ENCODE measurements at regions not wholly inside any gene's neighbourhood (a gene's known extent, or its start where the extent isn't known, plus 50 kb on each side); places are given as distances from the start of the nearest gene placed in this dataset.

DNA sequence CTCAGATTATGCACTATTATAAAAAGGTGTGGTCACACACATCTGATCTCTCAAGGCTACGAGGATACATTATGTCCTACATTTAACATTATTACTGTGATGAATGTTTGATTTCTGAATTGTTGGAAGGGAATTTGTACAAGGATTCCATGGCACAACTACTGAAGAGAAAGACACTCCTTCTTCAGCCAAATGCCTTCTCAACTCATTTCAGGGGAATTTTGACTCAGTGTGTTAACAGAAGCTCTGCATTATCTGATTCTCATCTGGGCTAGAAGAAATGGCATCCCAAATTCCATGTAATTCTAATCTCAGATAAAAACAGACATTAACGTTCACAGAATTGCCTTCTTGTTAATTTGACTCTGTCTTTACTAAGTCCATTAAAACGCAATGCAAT is 477.7 kb downstream of the PDGFC start:
- no peak for DNase-seq

DNA sequence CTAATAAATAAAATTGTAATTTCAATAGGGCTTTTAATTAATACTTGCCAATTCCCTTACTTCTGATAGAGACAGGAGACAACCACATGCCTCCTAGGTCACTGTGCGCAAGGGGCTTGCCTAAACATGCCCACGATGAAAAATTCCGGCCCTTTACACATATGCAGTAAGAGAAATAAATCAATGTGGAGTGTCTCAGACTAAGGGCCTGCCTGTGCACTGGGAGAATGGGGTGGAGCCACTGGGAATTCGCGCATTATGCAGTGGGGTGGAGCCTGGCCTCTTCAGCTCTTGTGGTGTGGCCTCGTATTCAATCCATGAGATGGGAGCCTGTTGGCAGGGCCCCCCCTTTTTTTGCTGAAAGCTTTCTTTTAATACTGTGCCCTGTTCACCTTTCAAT is 484.5 kb downstream of the PDGFC start:
- DNase-seq: no peak

DNA sequence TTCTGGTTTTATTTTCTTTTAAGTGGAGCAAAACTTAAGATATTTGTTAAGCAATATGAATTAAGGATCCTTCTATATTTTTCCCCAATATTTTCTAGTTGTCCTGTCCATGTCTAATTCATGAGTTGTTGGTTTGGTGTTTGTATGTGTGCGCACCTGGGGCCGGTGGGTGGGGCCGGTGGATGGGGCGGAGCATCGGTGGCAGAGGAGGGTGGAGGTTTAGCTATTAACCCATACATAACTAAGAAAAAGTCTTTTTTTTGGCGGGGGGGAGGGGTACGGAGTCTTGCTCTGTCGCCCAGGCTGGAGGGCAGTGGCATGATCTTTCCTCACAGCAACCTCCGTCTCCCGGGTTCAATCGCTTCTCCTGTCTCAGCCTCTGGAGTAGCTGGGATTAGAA is 489.8 kb downstream of the PDGFC start:
- no peak for DNase-seq

DNA sequence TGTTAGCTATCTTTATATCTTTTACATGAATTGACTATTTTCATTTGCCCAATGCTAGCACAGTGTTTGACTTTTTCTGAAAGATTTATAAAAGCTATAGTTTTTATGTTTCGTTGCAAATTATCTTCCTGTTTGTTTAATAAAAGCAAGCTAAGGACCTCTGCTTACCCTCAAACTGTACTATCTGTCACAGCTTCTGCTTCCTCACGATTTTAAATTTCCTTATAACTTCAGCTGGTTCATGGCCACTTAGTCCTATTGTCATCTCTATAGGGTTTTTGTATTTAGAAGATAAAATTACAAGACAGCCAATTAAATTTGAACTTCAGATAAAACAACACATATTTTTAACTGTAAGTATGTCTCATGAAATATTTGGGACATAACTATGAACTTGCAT is 494.0 kb downstream of the PDGFC start:
- no peak for DNase-seq

DNA sequence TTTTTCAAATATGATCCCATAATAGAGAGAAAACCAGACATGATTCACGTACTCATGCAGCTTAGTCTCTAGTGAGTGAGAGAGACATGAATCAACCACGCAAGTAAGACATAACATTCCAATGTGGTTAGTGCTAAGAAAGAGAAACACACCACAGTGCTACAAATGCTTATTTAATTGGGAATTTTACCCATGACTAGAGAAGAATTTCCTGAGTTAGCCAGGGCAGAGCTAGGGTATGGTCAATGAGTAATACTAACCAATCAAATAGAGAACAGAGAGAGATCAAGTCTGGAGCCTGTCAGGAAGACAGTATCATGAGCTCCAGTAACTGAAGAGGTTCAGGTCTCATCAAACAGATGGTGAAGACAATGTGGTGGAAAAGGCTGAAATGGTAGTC is 495.2 kb downstream of the PDGFC start:
- no peak for DNase-seq

- peak; percentile 59 for DNase-seq
These were observed 496.3 kb downstream of the PDGFC start for GRCh38 chr4:156475322-156475721.

DNA sequence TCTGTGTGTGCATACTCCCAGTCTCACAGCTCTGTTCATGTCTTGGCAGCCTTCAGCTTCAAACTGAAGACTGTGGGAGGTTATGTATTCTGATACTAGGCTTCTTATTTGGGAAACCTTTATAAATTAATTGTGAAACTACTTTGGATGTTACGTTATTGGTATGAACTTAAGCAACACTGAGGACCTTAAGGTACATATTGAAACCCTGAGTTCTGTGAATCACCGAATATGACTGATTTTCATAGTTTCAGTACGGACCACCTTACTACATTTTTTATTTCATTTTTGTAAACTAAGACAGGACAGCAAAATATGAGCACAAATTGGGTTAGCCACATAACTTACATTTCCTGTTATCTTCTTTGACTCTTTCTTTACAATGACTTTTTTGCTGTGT is 498.4 kb downstream of the PDGFC start:
- no peak for DNase-seq

DNA sequence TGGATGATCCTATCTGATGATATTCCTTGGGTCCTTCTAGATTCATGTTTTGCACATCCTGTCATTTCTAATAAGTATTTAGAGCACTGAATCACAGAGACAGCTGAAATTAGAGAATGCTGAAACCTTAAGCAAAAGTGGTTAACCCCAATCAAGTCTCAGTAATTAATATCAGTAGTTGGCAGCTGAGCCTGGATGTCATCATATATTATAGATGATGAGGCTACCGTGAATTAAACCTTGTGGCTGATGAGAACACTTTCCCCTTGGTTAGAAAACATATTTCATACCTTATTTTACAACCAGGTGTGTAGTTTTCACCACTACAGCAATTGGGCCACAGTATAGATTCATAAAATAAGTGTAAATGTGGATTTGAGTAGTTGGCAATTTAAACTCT is 499.0 kb downstream of the PDGFC start:
- DNase-seq: no peak

GRCh38 chr4:156459584-156459983 is 505.9 kb upstream of the CTSO start:
- no peak for DNase-seq

DNA sequence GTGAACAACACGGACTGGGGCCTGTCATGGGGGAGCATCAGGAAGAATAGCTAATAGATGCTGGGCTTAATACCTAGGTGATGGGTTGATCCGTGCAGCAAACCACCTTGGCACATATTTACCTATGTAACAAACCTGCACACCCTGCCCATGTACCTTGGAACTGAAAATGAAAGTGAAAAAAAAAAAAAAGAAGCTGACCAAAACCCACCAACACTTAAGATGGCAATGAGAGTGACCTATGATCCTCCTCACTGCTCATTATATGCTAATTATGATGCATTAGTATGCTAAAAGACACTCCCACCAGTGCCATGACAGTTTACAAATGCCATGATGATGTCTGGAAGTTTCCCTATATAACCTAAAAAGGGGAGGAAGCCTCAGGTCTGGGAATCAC is 503.2 kb upstream of the CTSO start:
- no peak for DNase-seq

GRCh38 chr4:156443488-156443887 is 489.8 kb upstream of the CTSO start:
- no peak for DNase-seq

DNA sequence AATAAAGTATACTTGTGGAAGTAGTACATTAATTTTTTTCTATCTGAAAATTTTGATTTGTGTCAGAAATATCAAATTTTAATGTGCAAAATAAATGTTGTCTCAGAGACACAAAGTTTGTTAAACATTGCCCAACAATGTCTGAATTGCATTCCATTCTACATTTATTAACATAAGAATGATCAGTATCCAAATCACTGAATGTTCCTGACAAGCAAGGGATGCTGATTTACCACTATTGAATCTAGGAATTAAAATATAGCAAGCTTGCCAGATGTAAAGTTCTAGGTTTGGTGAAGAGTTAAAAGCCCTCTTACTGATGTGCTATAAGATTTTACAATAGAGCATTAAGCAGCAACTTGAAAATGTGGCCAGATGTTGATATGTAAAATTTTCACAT is 489.2 kb upstream of the CTSO start:
- DNase-seq: no peak

DNA sequence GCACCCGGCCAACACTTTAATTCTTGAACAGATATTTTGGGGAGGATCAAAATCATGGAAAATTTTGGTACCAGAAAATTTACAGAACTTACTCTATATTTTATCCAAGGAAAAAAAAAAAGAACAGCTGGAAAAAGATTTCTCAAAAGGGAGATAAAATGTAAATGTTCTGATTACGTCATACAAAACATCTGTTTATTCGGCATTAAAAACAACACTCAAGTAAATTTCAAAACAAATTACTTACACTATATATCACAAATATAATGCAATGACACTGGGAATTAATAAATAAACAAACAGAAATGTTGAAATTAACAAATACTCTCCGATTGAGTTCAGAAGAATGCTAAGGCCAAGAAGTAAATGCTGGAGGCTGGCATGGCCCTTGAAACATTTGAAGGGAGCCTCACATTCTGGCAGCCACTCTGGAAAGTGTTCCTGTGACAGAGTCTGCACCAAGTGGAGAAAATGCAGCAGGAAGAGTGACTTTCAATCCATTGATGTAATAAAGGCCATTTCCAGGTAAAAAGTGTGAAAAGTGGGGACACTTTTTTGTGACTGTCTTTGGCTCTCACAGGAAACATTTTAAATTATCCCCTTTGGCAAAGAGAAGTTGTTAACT is 486.0 kb upstream of the CTSO start:
- DNase-seq: no peak

- no peak for DNase-seq
These were observed 484.0 kb upstream of the CTSO start for GRCh38 chr4:156437666-156438065.

DNA sequence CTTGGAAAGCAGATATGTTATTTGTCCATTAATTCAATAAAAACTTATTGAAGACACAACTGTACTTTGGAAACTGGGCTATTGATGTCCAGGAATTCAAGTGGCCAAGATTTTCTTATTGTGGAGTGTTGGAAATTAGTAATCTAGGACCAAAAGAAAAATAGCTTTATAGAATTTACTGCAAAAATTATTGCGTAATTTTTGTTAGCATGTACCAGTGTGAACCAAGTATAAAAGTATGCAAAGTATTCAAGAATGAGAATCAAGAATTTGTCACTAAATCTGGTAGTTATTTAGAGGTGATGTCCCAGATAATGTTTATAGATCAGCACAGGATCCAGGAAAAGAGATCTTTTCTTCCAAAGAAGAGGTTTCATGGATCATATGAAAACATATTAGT is 468.9 kb upstream of the CTSO start:
- no peak for DNase-seq

DNA sequence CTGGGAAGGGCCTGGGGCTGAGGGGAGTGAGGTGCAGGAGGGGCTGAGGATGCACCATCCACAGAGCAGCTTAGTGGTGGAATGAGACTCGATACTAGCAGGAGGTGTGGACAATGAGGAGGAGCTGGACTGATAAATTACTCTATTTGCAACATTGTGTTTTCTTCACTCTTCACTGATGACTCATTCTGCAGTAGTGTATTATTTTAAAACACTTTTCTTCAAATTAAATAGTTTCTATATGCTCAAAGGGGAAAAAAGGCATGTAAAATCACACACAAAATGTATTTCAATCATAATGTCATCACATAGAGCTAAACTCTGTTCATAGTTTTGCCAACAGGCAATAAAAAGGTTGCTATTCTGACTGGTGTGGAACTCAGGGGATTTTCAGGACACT is 467.0 kb upstream of the CTSO start:
- no peak for DNase-seq

DNA sequence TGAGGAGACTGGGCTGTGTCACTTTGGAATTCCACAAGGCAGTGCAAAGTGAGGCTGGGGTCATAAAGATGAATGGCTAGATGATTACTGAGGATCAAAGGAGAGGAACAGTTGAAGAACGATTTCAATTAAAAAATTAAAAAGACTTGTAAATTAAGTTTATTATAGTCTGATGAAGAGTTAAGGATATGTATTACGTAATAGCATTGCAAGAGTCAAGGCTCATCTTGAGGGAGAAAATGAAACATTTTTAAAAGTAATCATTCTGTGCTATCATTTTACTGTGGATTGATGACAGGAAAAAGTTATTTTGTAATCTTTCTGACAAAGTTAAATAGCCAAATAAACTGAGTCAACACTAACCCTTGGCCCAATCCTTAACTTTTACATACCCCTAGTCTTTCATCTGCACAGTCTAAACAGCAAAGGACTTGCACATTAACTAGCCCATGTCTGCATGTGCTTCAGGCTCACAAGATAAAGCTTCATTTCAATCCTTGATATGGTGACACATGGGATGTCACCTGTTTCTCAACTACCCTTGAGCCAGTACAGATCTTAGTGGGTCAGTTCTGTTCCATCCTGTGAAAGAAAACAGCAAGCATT is 465.5 kb upstream of the CTSO start:
- DNase-seq: no peak

DNA sequence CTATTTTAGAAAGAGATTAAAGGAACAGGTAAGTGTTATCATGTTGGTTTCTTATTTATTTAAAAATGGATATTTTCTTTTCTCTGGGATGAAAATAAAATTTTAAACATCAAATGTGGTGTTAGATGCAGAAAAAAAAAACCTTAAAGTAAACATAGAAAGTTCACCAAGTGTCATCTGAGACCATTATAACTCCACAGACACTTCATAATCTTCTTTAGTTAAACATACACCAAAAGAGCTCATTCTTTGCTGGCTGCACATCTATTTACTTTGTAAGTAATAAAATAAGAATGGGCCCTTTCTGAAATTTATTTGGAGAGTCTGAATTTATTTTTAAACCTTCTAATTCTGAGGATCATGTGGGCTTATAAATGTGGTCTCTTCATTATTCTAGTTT is 460.7 kb upstream of the CTSO start:
- no peak for DNase-seq

DNA sequence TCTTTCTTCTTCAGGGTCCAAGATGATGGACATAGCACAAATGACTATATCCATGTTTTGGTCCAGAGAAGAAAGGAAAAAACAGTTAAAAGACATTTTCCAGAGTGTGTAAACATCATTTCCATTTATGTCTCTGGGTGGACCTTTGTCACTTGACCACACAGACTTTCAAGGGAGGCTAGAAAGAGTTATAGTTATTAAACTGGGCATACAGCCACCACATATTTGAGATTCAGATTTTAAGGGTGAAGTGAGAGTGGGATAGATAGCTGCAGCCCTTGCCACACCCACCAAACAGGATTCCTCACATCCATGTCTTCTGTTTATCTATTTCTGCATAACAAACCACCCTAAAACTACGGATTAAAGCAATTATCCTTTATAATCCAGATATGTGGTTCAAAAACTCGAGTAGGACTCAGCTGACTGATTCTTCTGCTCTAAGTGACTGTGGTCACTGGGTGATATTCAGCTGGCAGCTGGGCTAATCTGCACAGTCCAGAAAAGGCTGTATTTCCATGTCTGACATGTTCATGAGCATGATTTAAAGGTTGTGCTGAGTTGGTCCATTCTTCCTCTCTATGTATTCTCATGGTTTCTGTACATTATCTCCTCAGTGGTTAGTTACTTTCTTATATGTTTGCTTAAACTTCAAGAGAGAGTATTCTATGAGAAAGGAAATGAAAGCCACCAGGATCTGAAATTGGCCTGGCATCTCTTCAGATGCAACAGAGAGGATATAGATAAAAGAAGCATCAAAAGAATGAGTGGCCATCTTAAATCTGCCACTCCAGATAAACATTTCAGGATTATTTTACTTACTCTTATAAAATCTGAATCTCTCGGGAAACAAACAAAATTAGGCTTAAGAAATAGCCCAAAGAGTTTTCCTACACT is 459.8 kb upstream of the CTSO start:
- DNase-seq: no peak

- no peak for DNase-seq
These were observed 457.9 kb upstream of the CTSO start for GRCh38 chr4:156411531-156411930.

DNA sequence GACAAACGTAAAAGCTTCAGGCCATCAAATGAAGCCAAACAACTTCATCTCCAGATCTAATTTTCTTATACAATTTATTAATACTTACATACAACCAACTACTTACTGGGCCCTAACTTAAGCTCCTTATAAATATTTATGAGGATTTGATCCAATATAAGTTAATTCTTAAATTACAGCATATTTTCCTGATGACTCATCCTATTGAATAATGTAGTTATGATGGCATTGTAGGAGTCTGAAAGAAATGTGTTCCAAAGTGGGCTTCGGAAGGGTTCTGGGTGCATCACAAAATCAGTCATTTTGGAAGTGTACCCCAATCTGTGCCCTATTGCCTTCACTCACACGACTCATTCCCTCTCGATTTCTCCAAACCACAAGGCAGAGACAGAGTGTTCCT is 455.1 kb upstream of the CTSO start:
- no peak for DNase-seq

GRCh38 chr4:156401371-156401770 is 447.7 kb upstream of the CTSO start:
- no peak for DNase-seq

- DNase-seq: no peak
These were observed 442.9 kb upstream of the CTSO start for GRCh38 chr4:156396534-156396933.

- DNase-seq: no peak
These were observed 437.6 kb upstream of the CTSO start for GRCh38 chr4:156391325-156391653.
